ENCODE measurements at regions not wholly inside any gene's neighbourhood (a gene's known extent, or its start where the extent isn't known, plus 50 kb on each side); places are given as distances from the start of the nearest gene placed in this dataset.
A peak's percentile ranks its signal among the peaks of the same experiment; 100 is the strongest.

DNA sequence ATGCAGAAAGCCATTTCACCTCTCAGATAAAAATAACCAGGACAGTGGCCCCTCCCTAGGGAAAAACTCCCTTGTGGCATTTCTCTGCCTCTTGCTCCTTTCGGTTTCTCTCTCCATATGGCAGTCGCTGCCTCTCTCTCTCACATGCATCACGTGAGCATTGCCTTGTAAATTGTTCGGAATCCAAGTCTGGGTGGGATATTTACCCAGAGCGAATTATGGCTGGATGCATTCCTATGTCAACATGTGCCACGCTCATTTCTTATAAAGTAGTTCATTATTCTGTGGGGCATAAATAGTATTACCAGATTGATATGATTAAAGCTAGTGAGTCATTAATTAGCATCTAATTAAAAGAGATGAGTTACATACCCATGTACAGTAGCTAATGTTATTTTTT is 392.9 kb downstream of the INSC start:
- intact Hi-C loops (cut with DNase I): no loop called here
- no peaks in the 10 kb centered on the region for H3K9me3 ChIP-seq (ENCODE audit: control insufficient read depth in 2 of 3, insufficient read depth in 1 of 3, low read length in 3 of 3)
- FAIRE-seq (no peak), DNase-seq (peak in 1 of 5 donors; percentile 5)
- no peaks in the 10 kb centered on the region for H3K36me3 ChIP-seq (ENCODE audit: control insufficient read depth in 2 of 3, insufficient read depth in 3 of 3, low read length in 3 of 3)
- no peak overlapping the region for H3K4me3 ChIP-seq (ENCODE audit: low read length in 3 of 3)
- no peaks in the 10 kb centered on the region for H3K27me3 ChIP-seq (ENCODE audit: control insufficient read depth, insufficient read depth, low read length)
- no peak overlapping the region for H3K9ac ChIP-seq (ENCODE audit: low read length in 3 of 3)
- H3K4me1 ChIP-seq (ENCODE audit: control insufficient read depth in 2 of 3, insufficient read depth in 2 of 3, low read depth in 1 of 3, low read length in 3 of 3): no peaks in the 10 kb centered on the region
- TF ChIP-seq, protein P1, sequence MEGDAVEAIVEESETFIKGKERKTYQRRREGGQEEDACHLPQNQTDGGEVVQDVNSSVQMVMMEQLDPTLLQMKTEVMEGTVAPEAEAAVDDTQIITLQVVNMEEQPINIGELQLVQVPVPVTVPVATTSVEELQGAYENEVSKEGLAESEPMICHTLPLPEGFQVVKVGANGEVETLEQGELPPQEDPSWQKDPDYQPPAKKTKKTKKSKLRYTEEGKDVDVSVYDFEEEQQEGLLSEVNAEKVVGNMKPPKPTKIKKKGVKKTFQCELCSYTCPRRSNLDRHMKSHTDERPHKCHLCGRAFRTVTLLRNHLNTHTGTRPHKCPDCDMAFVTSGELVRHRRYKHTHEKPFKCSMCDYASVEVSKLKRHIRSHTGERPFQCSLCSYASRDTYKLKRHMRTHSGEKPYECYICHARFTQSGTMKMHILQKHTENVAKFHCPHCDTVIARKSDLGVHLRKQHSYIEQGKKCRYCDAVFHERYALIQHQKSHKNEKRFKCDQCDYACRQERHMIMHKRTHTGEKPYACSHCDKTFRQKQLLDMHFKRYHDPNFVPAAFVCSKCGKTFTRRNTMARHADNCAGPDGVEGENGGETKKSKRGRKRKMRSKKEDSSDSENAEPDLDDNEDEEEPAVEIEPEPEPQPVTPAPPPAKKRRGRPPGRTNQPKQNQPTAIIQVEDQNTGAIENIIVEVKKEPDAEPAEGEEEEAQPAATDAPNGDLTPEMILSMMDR (IDR thresholded peaks at IDR 0.05; ENCODE audit: borderline replicate concordance, extremely low read depth, insufficient read depth): no peak
- H3K27ac ChIP-seq (ENCODE audit: low read depth in 2 of 2, low read length in 2 of 2): no peak overlapping the region

DNA sequence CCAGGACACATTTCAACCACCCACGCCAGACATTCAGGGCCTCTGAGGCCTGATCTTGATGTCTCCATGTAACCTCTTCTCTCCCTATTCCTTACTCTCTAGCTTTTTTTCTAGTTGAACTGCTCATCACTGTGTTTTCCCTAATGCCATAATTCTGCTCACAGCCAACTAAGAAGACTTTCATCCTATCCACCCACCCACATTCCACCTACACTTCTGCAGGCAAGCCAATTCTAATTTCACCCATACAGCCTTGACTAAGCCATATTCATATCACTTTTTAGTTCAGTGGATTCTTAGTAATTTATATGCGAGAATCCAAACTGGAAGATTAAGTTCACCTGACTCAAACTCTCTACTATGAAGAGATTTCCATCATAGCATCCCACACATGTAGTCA is 394.4 kb downstream of the INSC start:
- no peak overlapping the region for H3K27ac ChIP-seq (ENCODE audit: low read depth in 2 of 2, low read length in 2 of 2)
- H3K36me3 ChIP-seq (ENCODE audit: control insufficient read depth in 2 of 3, insufficient read depth in 3 of 3, low read length in 3 of 3): no peaks in the 10 kb centered on the region
- H3K4me3 ChIP-seq (ENCODE audit: low read length in 3 of 3): no peak overlapping the region
- DNase-seq (no peak), FAIRE-seq (no peak)
- no peak overlapping the region for H3K9ac ChIP-seq (ENCODE audit: low read length in 3 of 3)
- H3K4me1 ChIP-seq (ENCODE audit: control insufficient read depth in 2 of 3, insufficient read depth in 2 of 3, low read depth in 1 of 3, low read length in 3 of 3): no peaks in the 10 kb centered on the region
- TF ChIP-seq, protein P1 (IDR thresholded peaks at IDR 0.05; ENCODE audit: borderline replicate concordance, extremely low read depth, insufficient read depth): no peak
- no peaks in the 10 kb centered on the region for H3K9me3 ChIP-seq (ENCODE audit: control insufficient read depth in 2 of 3, insufficient read depth in 1 of 3, low read length in 3 of 3)
- no peaks in the 10 kb centered on the region for H3K27me3 ChIP-seq (ENCODE audit: control insufficient read depth, insufficient read depth, low read length)
- intact Hi-C loops (cut with DNase I): no loop called here

DNA sequence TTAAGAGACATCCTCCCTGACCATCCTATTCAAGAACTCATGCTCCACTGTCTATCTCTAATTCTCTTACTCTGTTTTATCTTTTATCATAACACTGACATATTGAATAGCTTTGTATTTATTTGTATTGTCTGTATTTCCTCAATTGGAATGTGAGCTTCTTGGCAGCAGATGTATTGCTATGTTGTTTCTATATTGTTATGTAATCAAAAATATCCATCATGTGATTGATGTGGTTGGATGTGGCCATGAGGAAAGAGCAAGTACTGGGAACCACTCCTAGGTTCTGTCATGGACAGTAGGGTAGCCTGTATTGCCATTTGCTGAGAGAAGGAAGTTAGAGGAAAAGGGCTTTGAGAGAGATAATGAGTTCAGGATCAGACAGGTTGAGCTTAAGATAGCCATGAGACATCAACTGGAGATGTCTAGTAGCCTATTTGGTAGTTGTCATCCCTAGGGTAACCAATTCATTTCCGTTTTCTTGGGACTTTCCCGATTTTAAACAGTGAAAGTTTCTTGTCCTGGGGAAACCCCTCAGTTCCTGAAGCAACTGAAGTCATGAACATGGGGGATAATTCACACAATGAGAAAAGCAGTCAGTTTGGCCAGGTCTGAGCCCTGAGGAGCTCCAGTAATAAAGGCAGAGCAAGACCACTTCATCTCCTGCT is 404.5 kb downstream of the INSC start:
- no peak overlapping the region for H3K4me3 ChIP-seq (ENCODE audit: low read length in 3 of 3)
- H3K9me3 ChIP-seq (ENCODE audit: control insufficient read depth in 2 of 3, insufficient read depth in 1 of 3, low read length in 3 of 3): peaks cover 0 to 5% (median 2%) of the 10 kb centered on the region in 3 donors
- H3K9ac ChIP-seq (ENCODE audit: low read length in 3 of 3): no peak overlapping the region
- intact Hi-C loops (cut with DNase I): no loop called here
- TF ChIP-seq, protein P1 (IDR thresholded peaks at IDR 0.05; ENCODE audit: borderline replicate concordance, extremely low read depth, insufficient read depth): no peak
- no peak for FAIRE-seq
- no peaks in the 10 kb centered on the region for H3K27me3 ChIP-seq (ENCODE audit: control insufficient read depth, insufficient read depth, low read length)
- H3K4me1 ChIP-seq (ENCODE audit: control insufficient read depth in 2 of 3, insufficient read depth in 2 of 3, low read depth in 1 of 3, low read length in 3 of 3): no peaks in the 10 kb centered on the region
- H3K27ac ChIP-seq (ENCODE audit: low read depth in 2 of 2, low read length in 2 of 2): no peak overlapping the region
- no peaks in the 10 kb centered on the region for H3K36me3 ChIP-seq (ENCODE audit: control insufficient read depth in 2 of 3, insufficient read depth in 3 of 3, low read length in 3 of 3)
- no peak for DNase-seq

DNA sequence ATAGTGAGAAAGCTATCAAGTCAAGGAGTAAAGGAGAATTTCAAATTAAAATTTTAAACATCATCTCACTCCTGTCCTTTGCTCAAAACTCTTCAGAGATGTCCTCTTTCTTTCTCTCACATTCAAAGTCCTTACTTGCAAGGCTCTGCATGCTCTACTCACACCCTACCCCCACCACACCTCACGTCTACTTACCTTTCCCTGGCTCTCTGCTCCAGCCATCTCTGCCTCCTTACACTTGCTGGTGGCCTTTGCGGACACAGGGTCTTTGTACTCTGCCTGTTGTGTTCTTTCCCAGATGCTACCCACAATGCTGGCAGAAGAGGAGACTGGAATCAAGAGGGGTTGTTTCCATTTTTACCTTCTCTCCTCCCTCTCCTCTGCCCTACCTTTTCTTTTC is 405.2 kb downstream of the INSC start:
- H3K27me3 ChIP-seq (ENCODE audit: control insufficient read depth, insufficient read depth, low read length): no peaks in the 10 kb centered on the region
- no peaks in the 10 kb centered on the region for H3K4me1 ChIP-seq (ENCODE audit: control insufficient read depth in 2 of 3, insufficient read depth in 2 of 3, low read depth in 1 of 3, low read length in 3 of 3)
- TF ChIP-seq, protein P1 (IDR thresholded peaks at IDR 0.05; ENCODE audit: borderline replicate concordance, extremely low read depth, insufficient read depth): no peak
- H3K9ac ChIP-seq (ENCODE audit: low read length in 3 of 3): no peak overlapping the region
- intact Hi-C loops (cut with DNase I): no loop called here
- FAIRE-seq (no peak), DNase-seq (no peak)
- peaks cover 0 to 3% (median 1%) of the 10 kb centered on the region in 3 donors for H3K9me3 ChIP-seq (ENCODE audit: control insufficient read depth in 2 of 3, insufficient read depth in 1 of 3, low read length in 3 of 3)
- no peak overlapping the region for H3K27ac ChIP-seq (ENCODE audit: low read depth in 2 of 2, low read length in 2 of 2)
- H3K4me3 ChIP-seq (ENCODE audit: low read length in 3 of 3): no peak overlapping the region
- H3K36me3 ChIP-seq (ENCODE audit: control insufficient read depth in 2 of 3, insufficient read depth in 3 of 3, low read length in 3 of 3): no peaks in the 10 kb centered on the region
